Panc1 (cell line): ENCODE measurements at regions not wholly inside any gene's neighbourhood (a gene's known extent, or its start where the extent isn't known, plus 50 kb on each side); places are given as distances from the start of the nearest gene placed in this dataset.

Experiments
- ATAC-seq: fragments of 200-7000 bp; cut with Tn5 transposase; 2 replicates; pipeline ENCODE4 v1.9.1; 2020; ENCODE audit warnings: mild to moderate bottlenecking, moderate library complexity
- BruUV-seq: library from RNA; stranded (reverse); fragments of 400-500 nt; replicated peaks from 2 replicates; lab custom pipeline; 2021; lab: Mats Ljungman, UMichigan
- CTCF ChIA-PET: fragments of 300-600 bp; sonication (Branson Sonifier 250); formaldehyde crosslinking; loops from one replicate; lab custom pipeline; 2022; ENCODE audit warnings: antibody characterized with exemption; lab: Charles Lee
- POLR2A ChIA-PET: fragments of 300-600 bp; sonication (Branson Sonifier 250); formaldehyde crosslinking; loops from one replicate; lab custom pipeline; 2022; ENCODE audit warnings: antibody characterized with exemption; lab: Charles Lee
- DNase-seq: peaks from one replicate; pipeline ENCODE4 v3.0.0-alpha.2; 2010; ENCODE audit warnings: low read depth, low spot score
- H3K27ac ChIP-seq: 2 replicates; pipeline ENCODE4 v1.5.1; 2011; ENCODE audit warnings: mild to moderate bottlenecking, low read length, inconsistent platforms
- H3K27me3 ChIP-seq: fragments of 200-500 bp; sonication (Bioruptor generic); 2 replicates; pipeline ENCODE4 v1.6.0; 2014; ENCODE audit warnings: low read length, inconsistent platforms; ENCODE audit not compliant: control insufficient read depth, insufficient read depth
- H3K36me3 ChIP-seq: fragments of 200-500 bp; sonication (Bioruptor generic); 2 replicates; pipeline ENCODE4 v1.5.1; 2014; ENCODE audit warnings: inconsistent platforms, mild to moderate bottlenecking, low read length, moderate library complexity; ENCODE audit not compliant: control insufficient read depth, insufficient read depth
- H3K4me1 ChIP-seq: 2 replicates; pipeline ENCODE4 v1.5.1; 2011; ENCODE audit warnings: inconsistent platforms, mild to moderate bottlenecking, low read length, moderate library complexity; ENCODE audit not compliant: control insufficient read depth, insufficient read depth
- H3K4me3 ChIP-seq, 2 experiments: 2 replicates each; pipeline ENCODE4 v1.5.1; 2011 to 2012; ENCODE audit warnings: low read depth in 2 of 2, low read length in 2 of 2, mild to moderate bottlenecking in 2 of 2, inconsistent platforms in 1 of 2, moderate library complexity in 1 of 2
- H3K9me3 ChIP-seq: fragments of 200-500 bp; sonication (Bioruptor generic); 2 replicates; pipeline ENCODE4 v1.5.1; 2014; ENCODE audit warnings: low read depth, mild to moderate bottlenecking, inconsistent platforms, low read length, moderate library complexity; ENCODE audit not compliant: control insufficient read depth, insufficient read depth
- POLR2AphosphoS5 ChIP-seq: IDR thresholded peaks from 2 replicates; pipeline ENCODE4 v1.6.1; 2012; ENCODE audit warnings: mild to moderate bottlenecking, low read depth, low read length, moderate library complexity
- SIN3A ChIP-seq: IDR thresholded peaks from 2 replicates; pipeline ENCODE4 v1.6.1; 2012; ENCODE audit warnings: low read depth, mild to moderate bottlenecking, low read length, moderate library complexity, borderline replicate concordance; ENCODE audit not compliant: insufficient read depth
- TCF7L2 ChIP-seq: IDR thresholded peaks from 2 replicates; pipeline ENCODE4 v1.6.1; 2011; ENCODE audit warnings: mild to moderate bottlenecking, low read depth, low read length, inconsistent platforms
- in situ Hi-C: cut with HindIII; loops from 2 replicates; pipeline ENCODE4 v1.10.0; 2016; ENCODE audit warnings: low sequenced_read_pairs, low pct_unique_long_range_greater_than_20kb
- intact Hi-C: fragments of 100-400 bp; cut with micrococcal nuclease; formaldehyde crosslinking; loops from one replicate; pipeline ENCODE4 v1.10.0; 2022; ENCODE audit not compliant: unreplicated experiment
- TF ChIP-seq, protein P1 (sequence below), 2 experiments: IDR thresholded peaks; 2 replicates each; pipeline ENCODE4 v1.6.1; 2011 to 2012; ENCODE audit warnings: low read depth in 2 of 2, control low read depth in 1 of 2, low read length in 1 of 2, mild to moderate bottlenecking in 1 of 2, moderate library complexity in 1 of 2; ENCODE audit not compliant: insufficient read depth in 1 of 2
- TF ChIP-seq, protein P2 (sequence below): fragments of 450-650 bp; IDR thresholded peaks from 2 replicates; pipeline ENCODE4 v1.5.1; 2017; ENCODE audit warnings: mild to moderate bottlenecking

DNA sequence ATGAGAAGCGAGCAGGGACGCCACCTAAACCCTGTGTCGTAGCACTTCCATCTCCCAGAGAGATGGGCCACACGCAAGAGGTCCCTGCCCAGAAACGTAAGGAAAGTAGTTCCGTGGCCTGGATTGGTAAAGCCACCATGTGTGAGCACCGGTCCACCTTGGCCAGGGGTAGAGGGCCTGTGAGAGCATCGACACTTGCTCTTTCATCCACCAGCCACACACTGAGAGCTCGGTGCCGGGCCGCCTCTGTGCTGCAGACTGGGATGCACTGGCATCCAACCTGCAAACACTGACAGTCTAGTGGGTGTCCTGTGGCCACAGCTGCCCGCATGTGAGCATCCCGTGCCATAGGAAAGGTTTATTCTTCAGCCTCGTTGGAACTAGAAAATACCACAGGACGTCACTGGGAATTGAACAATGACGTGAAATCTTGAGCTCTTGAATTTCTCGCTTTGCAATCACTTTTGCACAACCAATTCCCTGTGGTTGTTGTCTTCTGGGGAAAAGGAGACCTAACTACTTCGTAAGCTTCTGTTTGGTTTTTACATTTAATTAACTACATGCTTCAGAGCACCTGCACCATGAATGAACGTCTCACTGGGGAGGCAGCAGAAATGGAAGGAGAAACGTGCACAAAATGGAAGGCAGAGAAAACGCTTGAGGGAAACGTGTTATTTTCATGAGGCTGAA, 212.0 kb upstream of the RAB6C start:
- TF ChIP-seq, protein P1, sequence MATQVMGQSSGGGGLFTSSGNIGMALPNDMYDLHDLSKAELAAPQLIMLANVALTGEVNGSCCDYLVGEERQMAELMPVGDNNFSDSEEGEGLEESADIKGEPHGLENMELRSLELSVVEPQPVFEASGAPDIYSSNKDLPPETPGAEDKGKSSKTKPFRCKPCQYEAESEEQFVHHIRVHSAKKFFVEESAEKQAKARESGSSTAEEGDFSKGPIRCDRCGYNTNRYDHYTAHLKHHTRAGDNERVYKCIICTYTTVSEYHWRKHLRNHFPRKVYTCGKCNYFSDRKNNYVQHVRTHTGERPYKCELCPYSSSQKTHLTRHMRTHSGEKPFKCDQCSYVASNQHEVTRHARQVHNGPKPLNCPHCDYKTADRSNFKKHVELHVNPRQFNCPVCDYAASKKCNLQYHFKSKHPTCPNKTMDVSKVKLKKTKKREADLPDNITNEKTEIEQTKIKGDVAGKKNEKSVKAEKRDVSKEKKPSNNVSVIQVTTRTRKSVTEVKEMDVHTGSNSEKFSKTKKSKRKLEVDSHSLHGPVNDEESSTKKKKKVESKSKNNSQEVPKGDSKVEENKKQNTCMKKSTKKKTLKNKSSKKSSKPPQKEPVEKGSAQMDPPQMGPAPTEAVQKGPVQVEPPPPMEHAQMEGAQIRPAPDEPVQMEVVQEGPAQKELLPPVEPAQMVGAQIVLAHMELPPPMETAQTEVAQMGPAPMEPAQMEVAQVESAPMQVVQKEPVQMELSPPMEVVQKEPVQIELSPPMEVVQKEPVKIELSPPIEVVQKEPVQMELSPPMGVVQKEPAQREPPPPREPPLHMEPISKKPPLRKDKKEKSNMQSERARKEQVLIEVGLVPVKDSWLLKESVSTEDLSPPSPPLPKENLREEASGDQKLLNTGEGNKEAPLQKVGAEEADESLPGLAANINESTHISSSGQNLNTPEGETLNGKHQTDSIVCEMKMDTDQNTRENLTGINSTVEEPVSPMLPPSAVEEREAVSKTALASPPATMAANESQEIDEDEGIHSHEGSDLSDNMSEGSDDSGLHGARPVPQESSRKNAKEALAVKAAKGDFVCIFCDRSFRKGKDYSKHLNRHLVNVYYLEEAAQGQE (IDR thresholded peaks at IDR 0.05; ENCODE audit: insufficient read depth in 1 of 2, low read depth in 2 of 2, low read length in 1 of 2) = no peak
- TF ChIP-seq, protein P2, sequence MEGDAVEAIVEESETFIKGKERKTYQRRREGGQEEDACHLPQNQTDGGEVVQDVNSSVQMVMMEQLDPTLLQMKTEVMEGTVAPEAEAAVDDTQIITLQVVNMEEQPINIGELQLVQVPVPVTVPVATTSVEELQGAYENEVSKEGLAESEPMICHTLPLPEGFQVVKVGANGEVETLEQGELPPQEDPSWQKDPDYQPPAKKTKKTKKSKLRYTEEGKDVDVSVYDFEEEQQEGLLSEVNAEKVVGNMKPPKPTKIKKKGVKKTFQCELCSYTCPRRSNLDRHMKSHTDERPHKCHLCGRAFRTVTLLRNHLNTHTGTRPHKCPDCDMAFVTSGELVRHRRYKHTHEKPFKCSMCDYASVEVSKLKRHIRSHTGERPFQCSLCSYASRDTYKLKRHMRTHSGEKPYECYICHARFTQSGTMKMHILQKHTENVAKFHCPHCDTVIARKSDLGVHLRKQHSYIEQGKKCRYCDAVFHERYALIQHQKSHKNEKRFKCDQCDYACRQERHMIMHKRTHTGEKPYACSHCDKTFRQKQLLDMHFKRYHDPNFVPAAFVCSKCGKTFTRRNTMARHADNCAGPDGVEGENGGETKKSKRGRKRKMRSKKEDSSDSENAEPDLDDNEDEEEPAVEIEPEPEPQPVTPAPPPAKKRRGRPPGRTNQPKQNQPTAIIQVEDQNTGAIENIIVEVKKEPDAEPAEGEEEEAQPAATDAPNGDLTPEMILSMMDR = no peak
- TF ChIP-seq TCF7L2 (no peak), SIN3A (no peak), POLR2AphosphoS5 (no peak)
- ChIA-PET CTCF (no interaction called here), POLR2A (no interaction called here)
- no peak overlapping the region for H3K4me3 ChIP-seq
- intact Hi-C loops (no loop called here), in situ Hi-C loops (no loop called here)
- H3K9me3 ChIP-seq = no peaks in the 10 kb centered on the region
- H3K27ac ChIP-seq = no peak overlapping the region
- no peak for ATAC-seq
- no peak for DNase-seq
- no peaks in the 10 kb centered on the region for H3K4me1 ChIP-seq
- H3K36me3 ChIP-seq = no peaks in the 10 kb centered on the region
- H3K27me3 ChIP-seq = peaks cover 2% of the 10 kb centered on the region; the same call in 1 of the 2 replicates
- no TSS peak for BruUV-seq

DNA sequence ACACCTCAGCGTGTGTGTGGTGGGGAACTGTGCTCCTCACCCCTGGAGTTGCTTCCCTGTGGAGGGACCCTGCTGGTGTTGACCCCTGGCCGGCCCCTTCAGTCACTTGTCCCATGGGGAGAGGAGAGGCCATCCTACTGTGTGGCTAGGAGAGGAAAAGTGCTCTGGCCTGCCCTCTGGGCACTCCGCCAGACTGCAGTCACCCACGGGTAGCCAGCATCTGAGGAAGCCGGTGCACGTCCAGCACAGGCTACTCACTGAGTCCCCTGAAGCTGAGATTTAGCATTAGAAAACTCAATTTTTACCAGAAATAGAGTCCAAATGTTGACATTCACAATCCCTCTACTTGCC, 211.5 kb upstream of the RAB6C start:
- ChIA-PET CTCF (no interaction called here), POLR2A (no interaction called here)
- TF ChIP-seq POLR2AphosphoS5 (no peak), TCF7L2 (no peak), SIN3A (no peak)
- TF ChIP-seq, protein P1 (IDR thresholded peaks at IDR 0.05; ENCODE audit: insufficient read depth in 1 of 2, low read depth in 2 of 2, low read length in 1 of 2) = no peak
- TF ChIP-seq, protein P2 = no peak
- intact Hi-C loops (no loop called here), in situ Hi-C loops (no loop called here)
- Histone ChIP-seq H3K4me3 (no peak overlapping the region), H3K27ac (no peak overlapping the region), H3K9me3 (no peaks in the 10 kb centered on the region), H3K27me3 (peaks cover 2% of the 10 kb centered on the region; the same call in 1 of the 2 replicates), H3K4me1 (no peaks in the 10 kb centered on the region), H3K36me3 (no peaks in the 10 kb centered on the region)
- no peak for ATAC-seq
- no peak for DNase-seq
- BruUV-seq = no TSS peak
